Bronchial epithelial cell (primary cell): ENCODE measurements at regions not wholly inside any gene's neighbourhood (a gene's known extent, or its start where the extent isn't known, plus 50 kb on each side); places are given as distances from the start of the nearest gene placed in this dataset.
A peak's percentile ranks its signal among the peaks of the same experiment; 100 is the strongest.

Experiments used
- DNase-seq: peaks from one replicate; pipeline ENCODE4 v3.0.0-alpha.2; 2010; ENCODE audit warnings: low read depth
- FAIRE-seq: peaks from 2 replicates; lab custom pipeline; 2011; peaks lifted over from hg19 to GRCh38; lab: Jason Lieb, UNC
- H3K27me3 ChIP-seq: 2 replicates; pipeline ENCODE4 v1.5.1; 2011; ENCODE audit warnings: low read length; ENCODE audit not compliant: control insufficient read depth, insufficient read depth
- H3K36me3 ChIP-seq: 2 replicates; pipeline ENCODE4 v1.5.1; 2011; ENCODE audit warnings: low read length; ENCODE audit not compliant: control insufficient read depth, insufficient read depth
- H3K4me3 ChIP-seq: 2 replicates; pipeline ENCODE4 v1.5.1; 2011; ENCODE audit warnings: mild to moderate bottlenecking, low read depth, low read length, control low read depth
- TF ChIP-seq, protein P1 (sequence below): IDR thresholded peaks from 2 replicates; pipeline ENCODE4 v1.5.1; 2011; ENCODE audit warnings: mild to moderate bottlenecking, moderate library complexity, low read length, control low read depth, inconsistent platforms; ENCODE audit not compliant: insufficient read depth, severe bottlenecking

DNA sequence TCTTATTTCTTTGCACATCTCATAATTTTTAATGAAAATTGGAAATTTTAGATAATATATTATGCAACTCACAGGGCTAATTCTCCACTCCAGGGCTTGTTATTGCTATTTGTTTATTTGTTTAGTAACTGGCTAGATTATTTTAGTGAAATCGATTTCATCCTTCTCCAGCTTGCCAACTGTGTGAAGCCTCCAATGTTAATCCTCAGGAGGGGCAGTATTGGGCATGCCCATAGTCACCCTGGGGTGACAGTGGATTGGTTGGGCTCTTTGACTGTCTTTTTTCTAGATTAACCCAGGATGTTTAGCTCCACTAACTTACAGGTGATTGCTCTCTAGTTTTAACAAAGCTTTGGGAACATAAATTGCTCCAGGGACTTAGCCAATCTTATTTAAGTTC, 450.1 kb downstream of the BMP2 start:
- TF ChIP-seq, protein P1, sequence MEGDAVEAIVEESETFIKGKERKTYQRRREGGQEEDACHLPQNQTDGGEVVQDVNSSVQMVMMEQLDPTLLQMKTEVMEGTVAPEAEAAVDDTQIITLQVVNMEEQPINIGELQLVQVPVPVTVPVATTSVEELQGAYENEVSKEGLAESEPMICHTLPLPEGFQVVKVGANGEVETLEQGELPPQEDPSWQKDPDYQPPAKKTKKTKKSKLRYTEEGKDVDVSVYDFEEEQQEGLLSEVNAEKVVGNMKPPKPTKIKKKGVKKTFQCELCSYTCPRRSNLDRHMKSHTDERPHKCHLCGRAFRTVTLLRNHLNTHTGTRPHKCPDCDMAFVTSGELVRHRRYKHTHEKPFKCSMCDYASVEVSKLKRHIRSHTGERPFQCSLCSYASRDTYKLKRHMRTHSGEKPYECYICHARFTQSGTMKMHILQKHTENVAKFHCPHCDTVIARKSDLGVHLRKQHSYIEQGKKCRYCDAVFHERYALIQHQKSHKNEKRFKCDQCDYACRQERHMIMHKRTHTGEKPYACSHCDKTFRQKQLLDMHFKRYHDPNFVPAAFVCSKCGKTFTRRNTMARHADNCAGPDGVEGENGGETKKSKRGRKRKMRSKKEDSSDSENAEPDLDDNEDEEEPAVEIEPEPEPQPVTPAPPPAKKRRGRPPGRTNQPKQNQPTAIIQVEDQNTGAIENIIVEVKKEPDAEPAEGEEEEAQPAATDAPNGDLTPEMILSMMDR = no peak
- no peaks in the 10 kb centered on the region for H3K36me3 ChIP-seq
- no peak for FAIRE-seq
- no peak overlapping the region for H3K4me3 ChIP-seq
- no peaks in the 10 kb centered on the region for H3K27me3 ChIP-seq
- DNase-seq = no peak

DNA sequence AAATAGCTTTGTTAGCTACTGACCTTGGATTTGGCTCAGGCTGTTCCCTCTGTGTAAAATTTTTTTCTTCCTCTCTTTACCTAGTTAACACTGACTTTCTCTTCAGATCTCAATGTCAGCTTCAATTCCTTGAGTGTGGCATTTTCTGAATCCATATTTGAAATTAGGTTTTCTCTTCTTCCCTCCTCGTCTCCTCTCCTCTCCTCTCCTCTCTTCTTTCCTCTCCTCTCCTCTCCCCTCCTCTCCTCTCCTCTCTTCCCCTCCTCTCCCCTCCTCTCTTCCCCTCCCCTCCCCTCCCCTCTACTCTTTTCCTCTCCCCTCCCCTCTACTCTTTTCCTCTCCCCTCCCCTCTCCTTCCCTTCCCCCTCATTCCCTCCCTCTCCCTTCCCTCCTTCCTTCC, 453.3 kb downstream of the BMP2 start:
- Histone ChIP-seq H3K27me3 (no peaks in the 10 kb centered on the region), H3K4me3 (no peak overlapping the region), H3K36me3 (no peaks in the 10 kb centered on the region)
- no peak for FAIRE-seq
- no peak for DNase-seq
- TF ChIP-seq, protein P1 = no peak

DNA sequence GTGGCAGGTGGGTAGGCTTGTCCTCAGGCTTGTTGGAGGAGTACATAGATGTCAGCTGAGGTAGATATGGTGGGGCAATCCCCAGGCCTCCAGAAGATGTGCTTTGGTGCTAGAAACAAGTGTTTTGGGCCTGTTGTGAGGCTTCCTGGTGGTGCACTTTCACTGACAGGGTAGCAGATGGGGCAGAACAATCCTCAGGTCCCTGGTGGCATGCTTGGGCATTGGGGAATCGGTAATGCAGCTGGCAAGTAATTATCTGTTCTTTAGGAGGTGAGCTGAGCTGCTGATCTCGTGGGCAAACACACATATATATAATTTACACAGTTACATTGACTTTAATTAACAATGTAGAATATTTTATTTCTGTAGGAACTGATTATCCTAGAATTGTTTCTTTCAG, 458.7 kb downstream of the BMP2 start:
- FAIRE-seq (no peak), DNase-seq (no peak)
- Histone ChIP-seq H3K27me3 (no peaks in the 10 kb centered on the region), H3K36me3 (no peaks in the 10 kb centered on the region), H3K4me3 (no peak overlapping the region)
- TF ChIP-seq, protein P1 = no peak

DNA sequence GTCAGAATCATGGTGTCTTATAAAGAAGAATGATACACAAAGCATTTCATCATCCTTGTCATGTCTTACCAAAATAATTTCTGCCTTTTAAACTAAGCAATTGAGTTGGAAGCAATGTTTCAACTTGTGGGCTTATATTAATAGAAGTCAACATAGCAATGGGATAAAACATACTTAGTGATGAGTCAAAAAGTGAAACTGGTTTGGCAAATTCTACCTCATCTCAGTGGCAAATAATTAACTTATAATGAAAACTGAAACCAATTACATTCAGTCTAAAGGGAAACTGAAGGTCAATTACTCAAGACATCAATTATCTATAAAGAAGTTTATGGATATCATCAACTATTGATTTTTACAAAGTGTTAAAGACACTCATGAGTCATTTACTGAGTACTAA, 463.8 kb downstream of the BMP2 start:
- Histone ChIP-seq H3K4me3 (no peak overlapping the region), H3K36me3 (no peaks in the 10 kb centered on the region), H3K27me3 (no peaks in the 10 kb centered on the region)
- DNase-seq = peak; percentile 74
- TF ChIP-seq, protein P1 = no peak
- no peak for FAIRE-seq

DNA sequence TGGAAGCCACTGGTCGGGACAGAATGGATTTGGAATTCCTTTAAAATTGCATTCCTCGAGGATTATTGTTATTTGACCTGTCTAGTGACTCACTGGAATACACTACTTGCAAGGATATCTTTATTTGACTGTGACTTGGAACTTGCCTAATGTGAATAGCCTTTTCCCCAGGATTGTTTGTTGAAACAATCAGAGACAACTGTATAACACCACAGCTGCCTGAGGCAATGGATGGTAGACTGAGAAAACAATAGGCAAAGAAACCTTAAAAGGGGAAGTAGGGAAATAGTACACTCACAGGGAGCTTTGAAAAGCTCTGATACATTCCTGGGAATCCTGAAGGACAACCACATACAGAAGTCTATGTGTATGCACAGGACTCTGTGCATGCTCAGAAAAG, 465.3 kb downstream of the BMP2 start:
- Histone ChIP-seq H3K4me3 (no peak overlapping the region), H3K27me3 (no peaks in the 10 kb centered on the region), H3K36me3 (no peaks in the 10 kb centered on the region)
- TF ChIP-seq, protein P1 = no peak
- FAIRE-seq (no peak), DNase-seq (peak; percentile 56)

DNA sequence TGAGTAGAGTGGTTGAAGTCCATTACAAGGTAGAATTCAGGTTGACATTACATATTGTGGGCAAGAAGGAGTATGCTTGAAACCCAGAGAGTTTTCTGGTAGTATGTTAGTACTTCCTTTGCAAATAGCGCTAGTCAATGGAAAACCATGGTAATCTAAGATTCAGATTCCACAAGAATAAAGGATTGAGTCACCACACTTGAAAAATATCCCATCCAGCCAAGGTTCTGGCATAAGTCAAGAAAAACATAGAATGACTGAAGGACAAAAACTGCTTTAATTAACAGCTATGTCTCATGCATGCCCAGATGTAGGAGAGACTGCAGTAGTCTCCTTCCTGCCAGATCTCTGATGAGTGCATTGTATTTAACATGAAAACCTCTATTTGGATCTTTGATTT, 469.8 kb downstream of the BMP2 start:
- H3K4me3 ChIP-seq = no peak overlapping the region
- FAIRE-seq (no peak), DNase-seq (no peak)
- H3K27me3 ChIP-seq = no peaks in the 10 kb centered on the region
- no peaks in the 10 kb centered on the region for H3K36me3 ChIP-seq
- TF ChIP-seq, protein P1 = no peak
